GM12873 (cell line): ENCODE measurements at regions not wholly inside any gene's neighbourhood (a gene's known extent, or its start where the extent isn't known, plus 50 kb on each side); places are given as distances from the start of the nearest gene placed in this dataset.

Experiments used
- TF ChIP-seq, protein P1 (sequence below): IDR thresholded peaks from 2 replicates; pipeline ENCODE4 v1.5.1; 2012; ENCODE audit warnings: low read depth, mild to moderate bottlenecking, moderate library complexity, low read length, control low read depth; ENCODE audit not compliant: insufficient read depth; ENCODE audit errors: missing control alignments

GRCh38 chrX:81348388-81348787 lies 146.5 kb downstream of the SH3BGRL start:
- TF ChIP-seq, protein P1, sequence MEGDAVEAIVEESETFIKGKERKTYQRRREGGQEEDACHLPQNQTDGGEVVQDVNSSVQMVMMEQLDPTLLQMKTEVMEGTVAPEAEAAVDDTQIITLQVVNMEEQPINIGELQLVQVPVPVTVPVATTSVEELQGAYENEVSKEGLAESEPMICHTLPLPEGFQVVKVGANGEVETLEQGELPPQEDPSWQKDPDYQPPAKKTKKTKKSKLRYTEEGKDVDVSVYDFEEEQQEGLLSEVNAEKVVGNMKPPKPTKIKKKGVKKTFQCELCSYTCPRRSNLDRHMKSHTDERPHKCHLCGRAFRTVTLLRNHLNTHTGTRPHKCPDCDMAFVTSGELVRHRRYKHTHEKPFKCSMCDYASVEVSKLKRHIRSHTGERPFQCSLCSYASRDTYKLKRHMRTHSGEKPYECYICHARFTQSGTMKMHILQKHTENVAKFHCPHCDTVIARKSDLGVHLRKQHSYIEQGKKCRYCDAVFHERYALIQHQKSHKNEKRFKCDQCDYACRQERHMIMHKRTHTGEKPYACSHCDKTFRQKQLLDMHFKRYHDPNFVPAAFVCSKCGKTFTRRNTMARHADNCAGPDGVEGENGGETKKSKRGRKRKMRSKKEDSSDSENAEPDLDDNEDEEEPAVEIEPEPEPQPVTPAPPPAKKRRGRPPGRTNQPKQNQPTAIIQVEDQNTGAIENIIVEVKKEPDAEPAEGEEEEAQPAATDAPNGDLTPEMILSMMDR = no peak

DNA sequence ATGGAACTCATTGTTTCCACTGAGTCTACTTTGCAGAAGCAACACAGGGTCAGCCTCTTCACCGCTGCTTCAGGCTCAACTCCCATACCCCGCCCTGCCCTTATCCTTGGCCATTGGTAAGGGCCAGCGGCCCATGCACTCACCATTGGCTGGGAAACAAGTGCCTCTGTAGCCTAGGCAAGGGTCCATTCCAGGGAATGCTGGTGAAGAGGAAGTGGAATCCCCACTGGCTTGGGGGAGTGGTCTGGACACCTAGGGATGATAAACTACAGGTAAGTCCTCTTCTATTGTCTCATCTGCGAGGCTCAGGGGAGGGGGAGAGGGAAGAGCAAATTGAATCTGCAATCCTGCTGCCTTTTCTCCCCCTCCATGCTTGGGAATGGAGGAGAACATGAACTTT lies 153.1 kb downstream of the SH3BGRL start:
- TF ChIP-seq, protein P1 = no peak

DNA sequence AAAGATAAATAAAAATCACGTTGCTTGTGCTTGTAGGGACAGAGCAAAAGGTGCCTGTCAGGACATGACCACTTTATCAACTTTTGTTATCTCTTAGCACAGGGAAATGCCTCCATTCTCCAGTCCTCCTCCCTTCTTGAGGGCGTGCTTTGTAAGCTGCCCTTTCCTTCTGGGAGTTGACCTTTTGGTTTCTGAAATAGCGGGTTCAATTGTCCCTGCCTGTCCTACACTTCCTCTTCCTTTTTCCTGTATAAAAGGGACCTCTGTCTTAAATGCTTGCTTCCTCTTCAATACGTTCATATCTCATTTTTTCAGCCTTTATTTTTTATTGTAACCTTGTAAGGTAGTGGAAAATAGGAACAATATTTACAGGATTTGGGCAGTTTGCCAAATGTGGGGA lies 153.5 kb downstream of the SH3BGRL start:
- TF ChIP-seq, protein P1 = no peak

DNA sequence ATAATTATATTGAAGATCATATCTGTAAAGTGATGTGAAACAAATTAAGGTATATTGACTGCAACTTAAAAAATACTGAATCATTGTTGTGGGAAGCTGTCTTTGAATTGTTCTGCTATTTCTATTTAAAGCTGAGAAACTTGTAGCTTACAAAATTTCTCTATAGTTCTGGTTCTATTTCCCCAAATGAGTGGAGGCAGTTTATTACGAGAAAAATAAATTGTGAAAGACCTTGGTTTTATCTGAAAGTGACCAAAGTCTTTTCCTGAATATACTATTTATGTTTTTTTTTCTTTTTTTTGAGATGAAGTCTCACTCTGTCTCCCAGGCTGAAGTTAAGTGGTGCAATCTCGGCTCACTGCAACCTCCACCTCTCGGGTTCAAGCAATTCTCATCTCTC lies 165.4 kb downstream of the SH3BGRL start:
- TF ChIP-seq, protein P1 = no peak

DNA sequence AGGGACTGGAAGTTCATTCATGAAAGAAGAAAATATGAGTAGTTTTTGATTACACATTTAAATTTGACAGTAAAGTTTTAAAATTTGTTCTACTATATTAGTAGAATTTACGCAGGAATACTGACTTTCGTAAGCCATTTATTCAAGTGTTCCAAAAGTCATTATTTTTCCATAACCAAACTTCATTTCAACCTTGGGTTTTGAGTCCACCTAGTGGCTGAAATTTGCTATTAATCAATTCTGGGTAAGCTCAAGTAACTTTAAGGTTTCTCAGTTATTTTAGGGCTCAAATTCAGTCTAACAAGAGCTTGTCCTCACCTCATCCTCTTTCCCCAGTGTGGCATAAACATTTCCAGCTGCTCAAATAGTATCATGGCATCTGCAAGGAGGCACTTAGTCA lies 175.4 kb downstream of the SH3BGRL start:
- TF ChIP-seq, protein P1 = peak; percentile 59

GRCh38 chrX:81378560-81378959 lies 176.7 kb downstream of the SH3BGRL start:
- TF ChIP-seq, protein P1 = no peak

DNA sequence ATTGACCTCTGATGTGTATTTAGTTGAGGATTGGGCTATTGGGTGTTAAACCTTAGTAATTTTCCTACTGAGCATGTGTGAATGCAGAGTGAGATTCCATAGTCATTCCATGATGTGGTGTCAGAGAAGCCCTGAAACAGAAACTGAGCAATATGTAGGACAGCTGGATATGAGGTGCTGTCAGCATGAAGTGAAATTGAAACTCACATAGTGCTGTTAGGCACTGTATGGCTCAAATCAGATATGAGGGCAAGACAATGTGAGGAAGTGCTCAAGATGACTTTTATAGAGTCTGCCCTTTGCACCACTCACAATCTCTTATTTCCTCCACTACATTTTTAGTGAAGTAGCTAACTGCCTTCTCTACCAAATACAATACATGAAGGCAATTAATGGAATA lies 188.3 kb downstream of the SH3BGRL start:
- TF ChIP-seq, protein P1 = no peak

- TF ChIP-seq, protein P1 = no peak
Observed at GRCh38 chrX:81392396-81392795, 190.5 kb downstream of the SH3BGRL start.
